ENCODE measurements at regions not wholly inside any gene's neighbourhood (a gene's known extent, or its start where the extent isn't known, plus 50 kb on each side); places are given as distances from the start of the nearest gene placed in this dataset.

GRCh38 chr1:30366199-30366598 lies 357.2 kb downstream of the MATN1 start:
- TF ChIP-seq HOXA9 (CRISPR knock-in tag; IDR thresholded peaks at IDR 0.05; ENCODE audit: borderline replicate concordance), result no peak
- no peak for TF ChIP-seq SPEN (CRISPR knock-in tag; IDR thresholded peaks at IDR 0.05; ENCODE audit: low read depth)
- TF ChIP-seq ZFP82 (CRISPR knock-in tag; IDR thresholded peaks at IDR 0.05; ENCODE audit: borderline replicate concordance), result no peak
- no peak for TF ChIP-seq KDM1A (CRISPR knock-in tag; IDR thresholded peaks at IDR 0.05)
- TF ChIP-seq ZNF337 (CRISPR knock-in tag; IDR thresholded peaks at IDR 0.05; ENCODE audit: borderline replicate concordance, low read depth), result no peak
- TF ChIP-seq EP300 (IDR thresholded peaks at IDR 0.05; ENCODE audit: low read depth in 2 of 2, low read length in 2 of 2), result no peak
- no peak for TF ChIP-seq EP300 (CRISPR knock-in tag; IDR thresholded peaks at IDR 0.05; ENCODE audit: borderline replicate concordance)
- no peak for TF ChIP-seq CREBL2 (CRISPR knock-in tag; IDR thresholded peaks at IDR 0.05; ENCODE audit: borderline replicate concordance)
- TF ChIP-seq, protein P1, sequence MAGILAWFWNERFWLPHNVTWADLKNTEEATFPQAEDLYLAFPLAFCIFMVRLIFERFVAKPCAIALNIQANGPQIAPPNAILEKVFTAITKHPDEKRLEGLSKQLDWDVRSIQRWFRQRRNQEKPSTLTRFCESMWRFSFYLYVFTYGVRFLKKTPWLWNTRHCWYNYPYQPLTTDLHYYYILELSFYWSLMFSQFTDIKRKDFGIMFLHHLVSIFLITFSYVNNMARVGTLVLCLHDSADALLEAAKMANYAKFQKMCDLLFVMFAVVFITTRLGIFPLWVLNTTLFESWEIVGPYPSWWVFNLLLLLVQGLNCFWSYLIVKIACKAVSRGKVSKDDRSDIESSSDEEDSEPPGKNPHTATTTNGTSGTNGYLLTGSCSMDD (CRISPR knock-in tag; IDR thresholded peaks at IDR 0.05), result no peak
- TF ChIP-seq ZNF660 (CRISPR knock-in tag; IDR thresholded peaks at IDR 0.05; ENCODE audit: borderline replicate concordance, low read depth), result no peak
- TF ChIP-seq ZNF75D (CRISPR knock-in tag; IDR thresholded peaks at IDR 0.05; ENCODE audit: borderline replicate concordance), result no peak
- TF ChIP-seq CREB1 (IDR thresholded peaks at IDR 0.05), result no peak
- TF ChIP-seq CREB1 (CRISPR knock-in tag; IDR thresholded peaks at IDR 0.05), result no peak
- TF ChIP-seq REL (CRISPR knock-in tag; conservative IDR thresholded peaks at IDR 0.05), result no peak
- TF ChIP-seq ZNF841 (CRISPR knock-in tag; IDR thresholded peaks at IDR 0.05; ENCODE audit: borderline replicate concordance), result no peak
- no peak for TF ChIP-seq ZNF24 (IDR thresholded peaks at IDR 0.05)
- no peak for TF ChIP-seq MYC (CRISPR knock-in tag; IDR thresholded peaks at IDR 0.05; ENCODE audit: borderline replicate concordance)
- no peak for TF ChIP-seq ZNF350 (CRISPR knock-in tag; IDR thresholded peaks at IDR 0.05; ENCODE audit: borderline replicate concordance, low read depth)
- TF ChIP-seq RBFOX2 (IDR thresholded peaks at IDR 0.05; ENCODE audit: low read depth, low read length), result no peak
- no peak for TF ChIP-seq ZNF609 (CRISPR knock-in tag; IDR thresholded peaks at IDR 0.05; ENCODE audit: borderline replicate concordance)
- TF ChIP-seq SIX1 (CRISPR knock-in tag; IDR thresholded peaks at IDR 0.05; ENCODE audit: borderline replicate concordance), result no peak
- no peak for TF ChIP-seq HNRNPL (IDR thresholded peaks at IDR 0.05; ENCODE audit: low read depth, low read length)
- Histone ChIP-seq H3K27me3 (ENCODE audit: control insufficient read depth in 1 of 2, insufficient read depth in 2 of 2, low read length in 2 of 2) (peaks cover 0 to 1% of the 10 kb centered on the region in 2 experiments; a peak in 1 of 5 replicates), H4K20me1 (ENCODE audit: insufficient read depth, low read length) (no peaks in the 10 kb centered on the region), H3K4me1 (ENCODE audit: insufficient read depth, low read length) (no peaks in the 10 kb centered on the region), H3K36me3 (replicated peaks in 1 of 2; ENCODE audit: control insufficient read depth in 1 of 2, insufficient read depth in 2 of 2, low read length in 2 of 2) (no peaks in the 10 kb centered on the region), H3K27ac (ENCODE audit: extremely low read length, insufficient read depth, low read length) (no peak overlapping the region), H2AFZ (ENCODE audit: low read length) (no peak overlapping the region), H3K4me3 (replicated peaks in 1 of 3; ENCODE audit: insufficient read depth in 1 of 3, low read depth in 2 of 3, low read length in 3 of 3) (no peak overlapping the region), H3K79me2 (ENCODE audit: insufficient read depth, low read length) (no peaks in the 10 kb centered on the region), H3K9ac (ENCODE audit: insufficient read depth, low read depth, low read length) (no peak overlapping the region), H3K9me3 (ENCODE audit: low read length) (no peaks in the 10 kb centered on the region), H3K4me2 (ENCODE audit: low read depth, low read length) (no peak overlapping the region)
- ChIA-PET CTCF (ENCODE audit: low intra/inter-chr PET ratio, low total read pairs) (no interaction called here), POLR2A (no interaction called here)
- intact Hi-C loops (cut with micrococcal nuclease; ENCODE audit: unreplicated experiment), result no loop called here
- ATAC-seq, result no peak
- no peak for DNase-seq (ENCODE audit: low spot score)
- no TSS peak for BruUV-seq (replicated peaks)
- in situ Hi-C loops (cut with HindIII; ENCODE audit: extremely low pct_ligation_motif_present, low pct_unique_long_range_greater_than_20kb), result no loop called here
- no peak for FAIRE-seq
- WGBS (ENCODE audit: low lambda C conversion rate), result 38% methylated on average over 4 of the region's 4 CpGs
